GM18507 (cell line): ENCODE measurements at regions not wholly inside any gene's neighbourhood (a gene's known extent, or its start where the extent isn't known, plus 50 kb on each side); places are given as distances from the start of the nearest gene placed in this dataset.
A peak's percentile ranks its signal among the peaks of the same experiment; 100 is the strongest.
"Not testable (repeated sequence)": the region's sequence is repeated elsewhere in the genome, so short reads cannot be mapped to it uniquely, and the experiment has no call there.

ENCODE experiments used
- DNase-seq: peaks from one replicate; pipeline ENCODE4 v3.0.0; 2011; ENCODE audit warnings: low read depth; ENCODE audit not compliant: insufficient read length; ENCODE audit errors: extremely low spot score
- FAIRE-seq: peaks from 2 replicates; lab custom pipeline; 2011; peaks lifted over from hg19 to GRCh38; lab: Jason Lieb, UNC

DNA sequence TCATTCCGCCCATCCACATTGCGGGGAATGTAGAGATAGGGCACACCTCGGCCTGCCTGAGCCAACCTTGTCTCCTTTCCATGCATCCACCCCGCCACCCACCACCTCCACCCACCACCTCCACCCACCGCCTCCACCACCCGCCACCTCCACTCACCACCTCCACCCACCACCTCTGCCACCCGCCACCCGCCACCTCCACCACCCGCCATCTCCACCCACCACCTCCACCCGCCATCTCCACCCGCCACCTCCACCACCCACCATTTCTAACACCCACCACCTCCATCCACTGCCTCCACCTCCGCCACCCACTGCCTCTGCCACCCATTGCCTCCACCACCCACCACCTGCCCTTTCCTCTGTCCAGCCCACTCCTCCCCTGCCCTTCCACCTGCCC, 78.4 kb downstream of the IGLL1 start:
- DNase-seq (no peak), FAIRE-seq (no peak)

DNA sequence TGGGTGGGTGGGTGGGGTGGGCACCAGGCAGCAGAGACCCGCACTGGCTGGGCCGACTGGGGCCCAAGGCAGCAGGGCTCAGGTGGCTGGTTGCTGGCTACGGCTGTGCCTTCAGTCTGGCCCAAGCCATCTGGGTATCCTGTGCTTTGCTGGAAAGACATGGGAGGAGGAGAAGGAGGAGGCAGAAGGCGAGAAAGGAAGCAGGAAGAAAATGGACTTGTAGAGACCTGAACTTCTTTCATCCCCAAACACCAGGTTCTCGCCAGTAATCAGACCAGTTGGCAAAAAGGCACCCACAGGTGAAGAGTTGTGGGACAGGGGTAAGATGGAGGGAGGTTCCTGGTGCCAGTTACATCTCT, 78.8 kb downstream of the IGLL1 start:
- FAIRE-seq (no peak), DNase-seq (no peak)

DNA sequence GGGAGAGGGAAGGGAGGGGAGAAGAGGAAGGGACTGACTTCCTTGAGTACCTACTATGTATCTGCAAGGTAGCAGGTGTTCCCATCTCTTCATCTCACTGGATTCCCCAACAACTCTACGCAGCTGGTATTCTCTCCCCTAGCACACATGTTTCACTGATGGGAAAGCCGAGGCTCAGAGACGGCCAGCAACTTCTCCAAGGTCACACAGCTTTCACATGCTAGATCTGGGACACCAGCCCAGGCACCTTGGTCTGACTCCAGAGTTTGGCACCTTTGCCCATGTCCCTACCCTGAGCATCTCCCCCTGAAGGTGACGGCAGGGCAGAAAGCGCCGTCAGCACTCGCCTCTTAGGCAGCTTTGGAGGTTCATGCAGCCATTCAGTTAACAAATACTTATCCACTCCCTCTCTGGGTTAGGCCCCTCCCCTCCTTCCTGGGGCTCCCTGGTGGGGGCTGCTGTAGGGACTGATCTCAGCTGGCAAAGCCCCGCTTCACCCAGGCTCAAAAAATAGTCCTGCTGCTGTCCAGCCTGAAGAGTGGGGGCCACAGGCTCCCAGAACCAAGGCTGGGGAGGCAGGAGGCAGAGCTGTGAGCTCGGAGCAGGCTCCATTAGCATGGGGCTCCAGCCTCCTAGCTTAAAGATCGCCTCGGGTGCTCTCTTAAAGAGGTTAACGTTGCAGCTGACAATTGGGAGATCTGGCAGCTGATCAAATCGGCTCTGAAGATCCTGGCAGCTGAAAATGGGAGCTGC, 79.4 kb downstream of the IGLL1 start:
- DNase-seq (no peak), FAIRE-seq (no peak)

DNA sequence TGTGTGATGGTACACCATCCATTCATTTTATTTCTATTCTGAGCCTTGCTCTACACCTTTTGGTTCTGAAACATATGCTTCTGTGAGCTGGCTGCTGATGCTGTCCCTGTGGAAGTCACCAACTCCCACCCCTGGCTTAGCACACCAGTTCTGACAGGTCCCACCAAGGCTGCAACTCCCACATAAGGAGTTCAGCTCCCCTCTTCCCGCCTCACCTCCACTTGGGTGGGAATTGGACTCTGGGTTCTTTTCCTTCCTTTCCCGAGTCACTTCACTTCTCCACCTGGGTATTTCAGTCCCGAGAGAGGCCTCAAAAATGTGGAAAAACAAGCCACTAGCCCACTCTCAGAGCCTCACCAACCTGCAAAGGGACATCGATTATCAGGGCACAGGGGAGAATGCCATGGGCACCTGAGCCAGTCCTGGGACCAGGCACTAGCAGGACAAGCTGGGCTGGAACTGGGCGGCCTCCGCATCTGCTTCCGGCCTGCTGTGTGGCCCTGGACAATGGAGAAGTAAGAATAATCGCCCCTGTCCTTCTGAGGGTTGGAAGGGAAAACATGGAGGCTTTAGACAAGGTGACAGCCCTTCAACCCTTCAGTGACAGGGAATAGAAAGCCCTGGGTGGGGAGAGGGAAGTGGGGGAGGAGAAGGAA, 80.1 kb downstream of the IGLL1 start:
- no peak for DNase-seq
- FAIRE-seq, result no peak

- FAIRE-seq (no peak), DNase-seq (no peak)
These were observed 81.0 kb downstream of the IGLL1 start for GRCh38 chr22:23498811-23499798.

GRCh38 chr22:23497889-23498288, 82.2 kb downstream of the IGLL1 start:
- DNase-seq, FAIRE-seq: not testable (repeated sequence)

DNA sequence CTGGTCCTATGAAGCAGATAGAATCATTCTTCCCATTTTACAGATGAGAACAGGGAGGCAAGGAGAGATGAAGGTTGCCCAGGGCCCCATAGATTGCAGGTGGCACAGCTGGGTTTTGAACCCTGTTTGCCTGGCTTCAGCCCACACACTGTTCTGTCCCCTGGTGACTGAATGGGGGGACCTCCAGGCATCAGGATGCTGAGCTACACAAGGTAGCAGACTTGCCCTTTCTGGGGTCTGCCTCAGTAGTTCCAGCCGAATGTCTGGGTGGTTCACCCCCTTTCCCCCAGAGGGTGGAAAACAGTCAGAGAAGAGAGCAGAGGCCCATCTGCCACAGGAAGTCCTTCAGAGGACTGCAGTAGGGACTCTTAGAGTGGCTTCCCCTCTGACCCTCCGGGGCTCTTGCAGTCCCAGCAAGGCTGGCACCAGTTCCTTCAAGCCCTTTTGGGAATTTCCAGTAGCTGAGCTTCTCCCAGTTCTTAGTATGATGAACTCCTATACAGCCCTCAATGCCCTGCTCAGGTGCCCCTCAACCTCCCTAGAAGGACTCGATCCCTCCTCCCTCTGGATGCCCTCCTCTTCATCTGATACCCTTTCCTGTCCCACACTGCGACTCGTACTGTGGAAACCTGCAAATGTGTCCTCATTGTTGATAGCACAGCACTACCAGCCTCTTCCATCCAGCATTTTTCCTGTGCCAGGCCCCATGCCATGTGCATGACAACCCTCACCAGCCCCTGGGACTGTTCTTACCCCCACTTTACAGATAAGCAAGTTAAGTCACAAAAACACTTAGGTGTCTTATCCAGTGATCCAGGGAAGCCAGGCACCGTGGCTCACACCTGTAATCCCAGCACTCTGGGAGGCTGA, 82.8 kb downstream of the IGLL1 start:
- no peak for DNase-seq
- FAIRE-seq, result no peak

DNA sequence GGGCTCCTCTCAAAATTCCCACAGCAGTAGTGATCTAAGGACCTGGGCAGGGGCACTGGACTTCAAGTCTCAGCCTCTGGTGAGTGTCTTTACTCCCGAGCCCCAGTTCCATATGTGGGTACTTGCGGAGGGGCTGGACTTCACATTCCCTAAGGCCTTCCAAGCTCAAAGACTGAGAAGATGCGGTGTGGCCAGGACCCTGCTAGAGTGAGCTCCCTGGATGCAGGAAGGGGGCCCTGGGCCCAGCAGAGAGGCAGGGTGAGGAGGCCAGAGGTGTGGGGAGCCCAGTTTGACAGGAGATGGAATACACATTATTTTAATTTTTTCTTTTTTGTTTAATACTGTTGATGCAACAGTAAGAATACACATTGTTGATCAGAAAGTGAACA, 83.7 kb downstream of the IGLL1 start:
- FAIRE-seq, result no peak
- DNase-seq, result no peak

DNA sequence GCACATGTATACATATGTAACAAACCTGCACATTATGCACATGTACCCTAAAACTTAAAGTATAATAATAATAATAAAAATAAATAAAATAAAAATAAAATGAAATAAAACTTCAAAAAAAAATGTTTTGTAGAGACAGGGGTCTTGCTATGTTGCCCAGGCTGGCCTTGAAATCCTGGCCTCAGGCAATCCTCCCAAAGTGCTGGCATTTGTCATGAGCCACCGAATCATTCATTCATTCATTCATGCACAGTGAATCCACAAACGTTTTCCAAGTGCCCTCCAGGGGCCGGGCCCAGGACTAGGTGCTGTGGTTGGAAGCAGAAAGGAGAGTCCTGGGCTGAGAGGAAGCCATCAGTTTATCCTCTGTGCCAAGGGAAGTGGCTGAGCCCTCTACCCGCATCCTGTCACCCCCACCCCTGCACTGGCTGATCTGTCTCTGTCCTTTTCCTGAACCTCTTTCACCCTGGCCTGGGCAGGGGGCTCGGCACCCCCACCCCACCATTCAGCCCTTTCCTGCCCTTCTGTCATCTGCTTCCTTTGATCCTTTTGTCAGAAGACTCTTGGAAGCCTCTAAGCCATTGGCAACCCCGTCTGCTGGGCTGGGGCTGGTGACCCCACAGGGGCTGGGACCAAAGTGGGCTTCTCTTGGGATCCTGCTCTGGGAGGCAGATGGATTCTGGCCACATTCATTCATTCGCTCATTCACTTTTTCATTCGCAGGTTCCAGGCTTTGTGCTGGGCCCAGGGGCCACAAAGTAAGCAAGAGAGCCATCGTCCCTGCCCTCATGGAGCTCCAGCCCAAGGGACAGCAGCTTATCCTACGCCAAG, 84.3 kb downstream of the IGLL1 start:
- no peak for DNase-seq
- FAIRE-seq, result no peak

- no peak for FAIRE-seq
- DNase-seq, result no peak
These were observed 85.2 kb downstream of the IGLL1 start for GRCh38 chr22:23494930-23495266.

DNA sequence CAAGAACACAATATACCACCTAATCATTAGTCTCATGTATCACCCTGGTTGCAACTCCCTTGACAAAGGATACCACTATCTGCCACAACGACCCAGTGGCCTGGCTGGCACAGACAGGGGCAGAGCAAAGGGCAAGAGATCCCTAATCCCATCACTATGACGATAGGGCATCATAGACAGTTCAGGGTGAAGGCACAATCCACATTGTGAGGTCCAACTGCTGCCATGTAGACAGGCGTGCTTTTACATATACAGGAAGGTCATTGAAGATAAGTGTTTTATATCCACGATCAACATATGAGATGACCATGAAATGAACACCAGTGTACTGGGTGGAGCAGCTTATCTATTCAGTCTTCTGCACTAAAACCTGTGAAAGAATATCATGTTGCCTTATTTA, 94.6 kb downstream of the IGLL1 start:
- no peak for DNase-seq
- FAIRE-seq, result peak; percentile 89

GRCh38 chr22:23484651-23485050, 95.4 kb downstream of the IGLL1 start:
- DNase-seq, result no peak
- no peak for FAIRE-seq

GRCh38 chr22:23481369-23481768, 98.7 kb downstream of the IGLL1 start:
- FAIRE-seq, result no peak
- DNase-seq, result no peak

DNA sequence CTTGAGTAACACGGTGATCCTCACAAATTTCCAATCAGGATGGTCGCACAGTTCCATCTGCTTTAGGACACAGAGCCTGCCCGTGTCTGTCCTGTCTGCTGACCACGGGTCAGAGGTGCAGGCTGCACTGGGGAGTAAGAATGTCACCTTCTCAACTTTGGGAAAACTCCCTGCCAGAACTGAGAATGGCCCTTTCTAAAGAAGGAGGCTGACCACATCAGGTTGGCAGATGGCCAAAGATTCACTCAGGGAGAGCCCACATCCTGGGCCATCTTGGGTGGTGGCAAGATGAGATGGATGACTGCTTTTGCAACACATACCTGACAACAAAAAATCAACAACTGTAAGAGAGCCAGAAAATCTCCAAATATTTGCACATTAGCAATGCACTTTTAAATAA, 101.9 kb downstream of the IGLL1 start:
- FAIRE-seq (no peak), DNase-seq (no peak)

DNA sequence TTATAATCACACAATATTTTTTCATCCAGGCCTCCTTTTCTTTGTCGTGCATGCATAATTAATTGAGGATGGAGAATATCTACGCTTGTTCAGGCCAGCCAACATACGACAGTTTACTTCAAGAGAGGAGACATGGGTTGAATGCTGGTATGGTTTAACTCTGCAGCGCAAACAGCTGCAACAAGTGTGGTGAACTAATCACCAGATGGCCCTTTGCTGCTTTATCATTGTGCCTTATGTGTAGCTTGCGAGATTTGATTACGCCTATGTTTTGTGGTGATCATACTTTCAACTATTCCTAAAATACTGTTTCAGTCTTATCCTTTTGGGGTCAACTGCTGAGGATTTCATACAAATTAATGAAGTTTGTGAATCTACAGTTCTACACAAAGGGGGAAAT, 105.6 kb downstream of the IGLL1 start:
- DNase-seq, FAIRE-seq: not testable (repeated sequence)

DNA sequence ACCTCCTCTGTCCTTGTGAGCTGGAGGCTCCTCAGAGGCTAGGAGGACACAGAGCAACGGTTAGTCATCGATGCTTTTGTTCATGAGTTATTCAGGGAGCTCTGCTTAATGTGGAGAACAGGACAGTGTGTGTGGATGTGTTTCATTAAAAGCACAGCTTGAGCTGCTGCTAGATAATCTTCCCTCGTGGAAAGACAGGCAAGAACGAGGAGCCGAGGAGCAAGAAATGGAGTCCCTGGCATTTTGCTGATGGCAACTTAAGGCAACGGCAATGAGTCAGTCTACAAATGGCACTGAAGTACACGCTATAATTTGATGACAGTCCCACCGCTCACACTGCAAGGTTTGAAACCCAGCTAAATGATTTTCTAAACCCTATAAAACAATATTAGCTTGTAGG, 106.2 kb downstream of the IGLL1 start:
- no peak for FAIRE-seq
- no peak for DNase-seq

DNA sequence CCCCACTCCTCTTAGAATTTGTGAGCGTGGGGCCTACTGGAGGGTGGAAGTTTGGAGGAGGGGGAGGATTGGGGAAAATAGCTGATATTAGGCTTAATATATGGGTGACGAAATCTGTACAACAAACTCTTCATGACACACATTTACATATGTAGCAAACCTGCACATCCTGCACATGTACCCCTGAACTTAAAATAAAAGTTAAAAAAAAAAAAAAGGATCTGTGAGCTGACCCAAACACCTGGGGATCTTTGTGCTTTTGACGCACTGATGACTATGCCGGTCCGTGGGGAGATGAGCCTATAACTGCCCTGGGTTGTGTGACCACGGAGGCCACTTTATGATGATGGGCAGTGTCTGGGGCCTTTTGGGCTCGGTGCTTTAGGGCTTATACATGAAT, 107.7 kb downstream of the IGLL1 start:
- not testable (repeated sequence) for DNase-seq, FAIRE-seq

- DNase-seq (no peak), FAIRE-seq (no peak)
These were observed 108.4 kb downstream of the IGLL1 start for GRCh38 chr22:23471698-23472097.
